Stimulated activated effector memory CD8-positive, alpha-beta T cell treated with anti-CD3 and anti-CD28 coated beads, Interleukin-12 subunit alpha, Interleukin-12 subunit beta, amount 100 ng/mL, for 72 hours (primary cell): ENCODE measurements at regions not wholly inside any gene's neighbourhood (a gene's known extent, or its start where the extent isn't known, plus 50 kb on each side); places are given as distances from the start of the nearest gene placed in this dataset.

ENCODE experiments used
- ATAC-seq: fragments of 150-1000 bp; cut with Tn5 transposase; 2 replicates; pipeline ENCODE4 v1.10.0; 2021
- DNase-seq, 2 donors: peaks; one replicate each; pipeline ENCODE4 v3.0.0; 2021 to 2022; ENCODE audit warnings: low spot score in 2 of 2
- H3K27ac Mint-ChIP-seq: one replicate; pipeline ENCODE4 v1.8.0; 2022; ENCODE audit warnings: mild to moderate bottlenecking, mixed read lengths
- H3K36me3 Mint-ChIP-seq: one replicate; pipeline ENCODE4 v1.8.0; 2022; ENCODE audit warnings: mild to moderate bottlenecking, mixed read lengths
- H3K4me1 Mint-ChIP-seq: one replicate; pipeline ENCODE4 v1.8.0; 2022; ENCODE audit warnings: mixed read lengths
- H3K4me3 Mint-ChIP-seq: one replicate; pipeline ENCODE4 v1.8.0; 2022; ENCODE audit warnings: mild to moderate bottlenecking, mixed read lengths
- H3K9me3 Mint-ChIP-seq: one replicate; pipeline ENCODE4 v1.8.0; 2022; ENCODE audit warnings: mixed read lengths

- Mint-ChIP-seq H3K4me1 (no peaks in the 10 kb centered on the region), H3K27ac (no peak overlapping the region), H3K4me3 (no peak overlapping the region), H3K9me3 (peaks cover 12% of the 10 kb centered on the region), H3K36me3 (no peaks in the 10 kb centered on the region)
- DNase-seq (no peak), ATAC-seq (no peak)
Observed at GRCh38 chr5:8290721-8291120, 421.8 kb downstream of the MTRR start.

- H3K4me1 Mint-ChIP-seq: no peaks in the 10 kb centered on the region
- no peak overlapping the region for H3K27ac Mint-ChIP-seq
- no peaks in the 10 kb centered on the region for H3K36me3 Mint-ChIP-seq
- DNase-seq (no peak), ATAC-seq (no peak)
- no peak overlapping the region for H3K4me3 Mint-ChIP-seq
- peaks cover 15% of the 10 kb centered on the region for H3K9me3 Mint-ChIP-seq
Observed at GRCh38 chr5:8291641-8292040, 422.7 kb downstream of the MTRR start.

GRCh38 chr5:8295141-8295540 lies 426.2 kb downstream of the MTRR start:
- H3K4me1 Mint-ChIP-seq: no peaks in the 10 kb centered on the region
- H3K36me3 Mint-ChIP-seq: no peaks in the 10 kb centered on the region
- no peak overlapping the region for H3K4me3 Mint-ChIP-seq
- peaks cover 11% of the 10 kb centered on the region for H3K9me3 Mint-ChIP-seq
- no peak for ATAC-seq
- no peak overlapping the region for H3K27ac Mint-ChIP-seq
- DNase-seq: no peak

- ATAC-seq (no peak), DNase-seq (no peak)
- Mint-ChIP-seq H3K9me3 (peaks cover 16% of the 10 kb centered on the region), H3K4me3 (no peak overlapping the region), H3K27ac (no peak overlapping the region), H3K4me1 (no peaks in the 10 kb centered on the region), H3K36me3 (no peaks in the 10 kb centered on the region)
Observed at GRCh38 chr5:8299716-8300115, 430.8 kb downstream of the MTRR start.

- no peak overlapping the region for H3K4me3 Mint-ChIP-seq
- no peaks in the 10 kb centered on the region for H3K36me3 Mint-ChIP-seq
- no peaks in the 10 kb centered on the region for H3K4me1 Mint-ChIP-seq
- no peak overlapping the region for H3K27ac Mint-ChIP-seq
- DNase-seq (no peak), ATAC-seq (no peak)
- H3K9me3 Mint-ChIP-seq: peaks cover 21% of the 10 kb centered on the region
Observed at GRCh38 chr5:8304341-8304740, 435.4 kb downstream of the MTRR start.

GRCh38 chr5:8306288-8306896 lies 437.4 kb downstream of the MTRR start:
- ATAC-seq (no peak), DNase-seq (no peak)
- Mint-ChIP-seq H3K27ac (no peak overlapping the region), H3K9me3 (peaks cover 29% of the 10 kb centered on the region), H3K4me3 (no peak overlapping the region), H3K4me1 (no peaks in the 10 kb centered on the region), H3K36me3 (no peaks in the 10 kb centered on the region)

- no peak for ATAC-seq
- no peak for DNase-seq
- Mint-ChIP-seq H3K27ac (no peak overlapping the region), H3K36me3 (no peaks in the 10 kb centered on the region), H3K4me1 (no peaks in the 10 kb centered on the region), H3K9me3 (peaks cover 23% of the 10 kb centered on the region), H3K4me3 (no peak overlapping the region)
Observed at GRCh38 chr5:8314965-8315364, 446.0 kb downstream of the MTRR start.

GRCh38 chr5:8316608-8317280 lies 447.8 kb downstream of the MTRR start:
- Mint-ChIP-seq H3K36me3 (no peaks in the 10 kb centered on the region), H3K4me3 (no peak overlapping the region), H3K9me3 (peaks cover 15% of the 10 kb centered on the region), H3K27ac (no peak overlapping the region), H3K4me1 (no peaks in the 10 kb centered on the region)
- DNase-seq: no peak
- no peak for ATAC-seq

- H3K27ac Mint-ChIP-seq: no peak overlapping the region
- no peaks in the 10 kb centered on the region for H3K4me1 Mint-ChIP-seq
- ATAC-seq (no peak), DNase-seq (no peak)
- no peak overlapping the region for H3K4me3 Mint-ChIP-seq
- peaks cover 15% of the 10 kb centered on the region for H3K9me3 Mint-ChIP-seq
- no peaks in the 10 kb centered on the region for H3K36me3 Mint-ChIP-seq
Observed at GRCh38 chr5:8317335-8317734, 448.4 kb downstream of the MTRR start.

GRCh38 chr5:8320244-8320643 lies 451.3 kb downstream of the MTRR start:
- H3K27ac Mint-ChIP-seq: no peak overlapping the region
- no peaks in the 10 kb centered on the region for H3K36me3 Mint-ChIP-seq
- ATAC-seq: no peak
- H3K4me1 Mint-ChIP-seq: no peaks in the 10 kb centered on the region
- peaks cover 21% of the 10 kb centered on the region for H3K9me3 Mint-ChIP-seq
- H3K4me3 Mint-ChIP-seq: no peak overlapping the region
- no peak for DNase-seq

- no peak overlapping the region for H3K4me3 Mint-ChIP-seq
- no peak overlapping the region for H3K27ac Mint-ChIP-seq
- no peaks in the 10 kb centered on the region for H3K4me1 Mint-ChIP-seq
- peaks cover 18% of the 10 kb centered on the region for H3K9me3 Mint-ChIP-seq
- no peak for ATAC-seq
- H3K36me3 Mint-ChIP-seq: no peaks in the 10 kb centered on the region
- DNase-seq: no peak
Observed at GRCh38 chr5:8321272-8321671, 452.3 kb downstream of the MTRR start.

- Mint-ChIP-seq H3K9me3 (peaks cover 18% of the 10 kb centered on the region), H3K4me1 (no peaks in the 10 kb centered on the region), H3K4me3 (no peak overlapping the region), H3K36me3 (no peaks in the 10 kb centered on the region), H3K27ac (no peak overlapping the region)
- DNase-seq (no peak), ATAC-seq (no peak)
Observed at GRCh38 chr5:8322484-8322883, 453.5 kb downstream of the MTRR start.

- H3K36me3 Mint-ChIP-seq: no peaks in the 10 kb centered on the region
Observed at GRCh38 chr5:8327016-8327415, 458.1 kb downstream of the MTRR start.

GRCh38 chr5:8329773-8330172 lies 460.8 kb downstream of the MTRR start:
- no peak for ATAC-seq
- H3K4me1 Mint-ChIP-seq: no peaks in the 10 kb centered on the region
- H3K36me3 Mint-ChIP-seq: no peaks in the 10 kb centered on the region
- H3K4me3 Mint-ChIP-seq: no peak overlapping the region
- peaks cover 17% of the 10 kb centered on the region for H3K9me3 Mint-ChIP-seq
- DNase-seq: no peak
- no peak overlapping the region for H3K27ac Mint-ChIP-seq

More at GRCh38 chr5:8327016-8327415, 458.1 kb downstream of the MTRR start:
- Mint-ChIP-seq H3K4me3 (no peak overlapping the region), H3K4me1 (no peaks in the 10 kb centered on the region), H3K27ac (no peak overlapping the region), H3K9me3 (peaks cover 16% of the 10 kb centered on the region)
- no peak for ATAC-seq
- no peak for DNase-seq

- ATAC-seq (no peak), DNase-seq (no peak)
- H3K9me3 Mint-ChIP-seq: peaks cover 16% of the 10 kb centered on the region
- H3K4me3 Mint-ChIP-seq: no peak overlapping the region
- no peaks in the 10 kb centered on the region for H3K36me3 Mint-ChIP-seq
- H3K4me1 Mint-ChIP-seq: no peaks in the 10 kb centered on the region
- no peak overlapping the region for H3K27ac Mint-ChIP-seq
Observed at GRCh38 chr5:8332666-8333445, 463.9 kb downstream of the MTRR start.

GRCh38 chr5:8333485-8333884 lies 464.5 kb downstream of the MTRR start:
- ATAC-seq: no peak
- no peaks in the 10 kb centered on the region for H3K4me1 Mint-ChIP-seq
- H3K9me3 Mint-ChIP-seq: peaks cover 16% of the 10 kb centered on the region
- H3K27ac Mint-ChIP-seq: no peak overlapping the region
- H3K36me3 Mint-ChIP-seq: no peaks in the 10 kb centered on the region
- no peak overlapping the region for H3K4me3 Mint-ChIP-seq
- DNase-seq: no peak
